Stomach (tissue), 4 donors: ENCODE measurements at regions not wholly inside any gene's neighbourhood (a gene's known extent, or its start where the extent isn't known, plus 50 kb on each side); places are given as distances from the start of the nearest gene placed in this dataset.

ENCODE experiments used
- CTCF ChIP-seq, 7 experiments: fragments of 450-650 bp in 4 of 7; fragments of 200-600 bp in 3 of 7; sonication (generic) in 3 of 7; IDR thresholded peaks; one replicate each; pipeline ENCODE4 v1.5.1; 2016 to 2019; ENCODE audit warnings: antibody characterized with exemption in 7 of 7, control low read depth in 2 of 7, mild to moderate bottlenecking in 1 of 7
- EP300 ChIP-seq: sonication (generic); formaldehyde crosslinking; IDR thresholded peaks from one replicate; pipeline ENCODE4 v1.6.1; 2017; ENCODE audit warnings: antibody characterized with exemption
- POLR2A ChIP-seq, 4 donors: fragments of 450-650 bp; IDR thresholded peaks; one replicate each; pipeline ENCODE4 v1.6.1; 2016; ENCODE audit warnings: antibody characterized with exemption in 4 of 4, control low read depth in 2 of 4, mild to moderate bottlenecking in 1 of 4, moderate library complexity in 1 of 4
- POLR2AphosphoS5 ChIP-seq, 3 donors: sonication (generic); formaldehyde crosslinking; IDR thresholded peaks; one replicate each; pipeline ENCODE4 v1.6.1; 2016; ENCODE audit warnings: antibody characterized with exemption in 3 of 3

GRCh38 chr2:151009437-151010175, 252.1 kb downstream of the RBM43 start:
- TF ChIP-seq EP300 (no peak), CTCF (IDR thresholded peaks at IDR 0.05) (no peak), POLR2AphosphoS5 (IDR thresholded peaks at IDR 0.05) (no peak), POLR2A (IDR thresholded peaks at IDR 0.05) (no peak)
